OCI-LY1 (cell line): ENCODE measurements at regions not wholly inside any gene's neighbourhood (a gene's known extent, or its start where the extent isn't known, plus 50 kb on each side); places are given as distances from the start of the nearest gene placed in this dataset.

Experiments
- EZH2 ChIP-seq: fragments of 200-600 bp; sonication (generic), shearing (Covaris generic); IDR thresholded peaks from 2 replicates; pipeline ENCODE4 v1.8.0; 2017; ENCODE audit warnings: borderline replicate concordance, mixed run types, mild to moderate bottlenecking, antibody characterized with exemption, low read length, moderate library complexity, mixed read lengths
- TF ChIP-seq, protein P1 (sequence below): fragments of 200-600 bp; sonication (generic), shearing (Covaris generic); IDR thresholded peaks from 2 replicates; pipeline ENCODE4 v1.5.1; 2017; ENCODE audit warnings: mild to moderate bottlenecking, antibody characterized with exemption, low read length, moderate library complexity, mixed read lengths

DNA sequence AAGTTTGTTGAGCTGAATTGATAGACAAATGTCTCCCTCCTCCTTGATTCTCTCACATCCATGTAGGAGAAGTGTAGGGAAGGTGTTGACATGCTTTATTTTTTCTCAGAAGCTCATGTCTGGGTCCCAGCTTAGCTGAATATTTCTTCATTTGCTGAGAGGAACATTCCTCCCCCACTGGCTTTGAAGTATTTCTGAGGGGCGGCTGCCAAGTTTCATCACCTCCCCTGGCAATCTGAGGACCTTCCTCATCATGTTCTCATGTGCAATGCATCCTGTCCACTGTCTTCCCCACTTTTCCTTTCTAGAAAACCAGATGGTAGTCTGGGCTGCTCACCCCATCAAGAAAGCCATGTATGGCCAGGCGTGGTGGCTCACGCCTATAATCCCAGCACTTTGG, 168.9 kb upstream of the RGMA start:
- TF ChIP-seq, protein P1, sequence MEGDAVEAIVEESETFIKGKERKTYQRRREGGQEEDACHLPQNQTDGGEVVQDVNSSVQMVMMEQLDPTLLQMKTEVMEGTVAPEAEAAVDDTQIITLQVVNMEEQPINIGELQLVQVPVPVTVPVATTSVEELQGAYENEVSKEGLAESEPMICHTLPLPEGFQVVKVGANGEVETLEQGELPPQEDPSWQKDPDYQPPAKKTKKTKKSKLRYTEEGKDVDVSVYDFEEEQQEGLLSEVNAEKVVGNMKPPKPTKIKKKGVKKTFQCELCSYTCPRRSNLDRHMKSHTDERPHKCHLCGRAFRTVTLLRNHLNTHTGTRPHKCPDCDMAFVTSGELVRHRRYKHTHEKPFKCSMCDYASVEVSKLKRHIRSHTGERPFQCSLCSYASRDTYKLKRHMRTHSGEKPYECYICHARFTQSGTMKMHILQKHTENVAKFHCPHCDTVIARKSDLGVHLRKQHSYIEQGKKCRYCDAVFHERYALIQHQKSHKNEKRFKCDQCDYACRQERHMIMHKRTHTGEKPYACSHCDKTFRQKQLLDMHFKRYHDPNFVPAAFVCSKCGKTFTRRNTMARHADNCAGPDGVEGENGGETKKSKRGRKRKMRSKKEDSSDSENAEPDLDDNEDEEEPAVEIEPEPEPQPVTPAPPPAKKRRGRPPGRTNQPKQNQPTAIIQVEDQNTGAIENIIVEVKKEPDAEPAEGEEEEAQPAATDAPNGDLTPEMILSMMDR = no peak
- no peak for TF ChIP-seq EZH2
